Femur (tissue), 1 donor: ENCODE measurements at regions not wholly inside any gene's neighbourhood (a gene's known extent, or its start where the extent isn't known, plus 50 kb on each side); places are given as distances from the start of the nearest gene placed in this dataset.
"Not testable (repeated sequence)": the region's sequence is repeated elsewhere in the genome, so short reads cannot be mapped to it uniquely, and the experiment has no call there.

Experiments used
- DNase-seq: peaks from one replicate; pipeline ENCODE4 v3.0.0-alpha.2; 2017

- no peak for DNase-seq
Observed at GRCh38 chr3:65169961-65170360, 482.2 kb upstream of the ADAMTS9 start.

- no peak for DNase-seq
Observed at GRCh38 chr3:65168547-65168946, 480.7 kb upstream of the ADAMTS9 start.

GRCh38 chr3:65166531-65166930 is 478.7 kb upstream of the ADAMTS9 start:
- DNase-seq: no peak

- DNase-seq: no peak
Observed at GRCh38 chr3:65158023-65158422, 470.2 kb upstream of the ADAMTS9 start.

- DNase-seq: no peak
Observed at GRCh38 chr3:65153850-65154512, 466.2 kb upstream of the ADAMTS9 start.

GRCh38 chr3:65151666-65152065 is 463.9 kb upstream of the ADAMTS9 start:
- DNase-seq: no peak

GRCh38 chr3:65149877-65150276 is 462.1 kb upstream of the ADAMTS9 start:
- DNase-seq: no peak

GRCh38 chr3:65148687-65149086 is 460.9 kb upstream of the ADAMTS9 start:
- no peak for DNase-seq

GRCh38 chr3:65146179-65146578 is 458.4 kb upstream of the ADAMTS9 start:
- DNase-seq: no peak

GRCh38 chr3:65145680-65146079 is 457.9 kb upstream of the ADAMTS9 start:
- DNase-seq: no peak

- no peak for DNase-seq
Observed at GRCh38 chr3:65144791-65145351, 457.1 kb upstream of the ADAMTS9 start.

- DNase-seq: no peak
Observed at GRCh38 chr3:65142456-65142855, 454.7 kb upstream of the ADAMTS9 start.

GRCh38 chr3:65138556-65138955 is 450.8 kb upstream of the ADAMTS9 start:
- no peak for DNase-seq

GRCh38 chr3:65133752-65134151 is 446.0 kb upstream of the ADAMTS9 start:
- not testable (repeated sequence) for DNase-seq

- DNase-seq: no peak
Observed at GRCh38 chr3:65130782-65131181, 443.0 kb upstream of the ADAMTS9 start.

GRCh38 chr3:65128346-65128745 is 440.5 kb upstream of the ADAMTS9 start:
- DNase-seq: no peak

- no peak for DNase-seq
Observed at GRCh38 chr3:65126527-65127410, 439.0 kb upstream of the ADAMTS9 start.

GRCh38 chr3:65120156-65120555 is 432.4 kb upstream of the ADAMTS9 start:
- DNase-seq: not testable (repeated sequence)

GRCh38 chr3:65118912-65119499 is 431.2 kb upstream of the ADAMTS9 start:
- DNase-seq: no peak

- DNase-seq: no peak
Observed at GRCh38 chr3:65114041-65114440, 426.2 kb upstream of the ADAMTS9 start.

GRCh38 chr3:65112751-65113300 is 425.0 kb upstream of the ADAMTS9 start:
- peak; percentile 34 for DNase-seq

GRCh38 chr3:65110661-65111060 is 422.9 kb upstream of the ADAMTS9 start:
- DNase-seq: no peak

GRCh38 chr3:65109966-65110500 is 422.2 kb upstream of the ADAMTS9 start:
- no peak for DNase-seq
